HG03103 (cell line): ENCODE measurements at regions not wholly inside any gene's neighbourhood (a gene's known extent, or its start where the extent isn't known, plus 50 kb on each side); places are given as distances from the start of the nearest gene placed in this dataset.
"Not testable (repeated sequence)": the region's sequence is repeated elsewhere in the genome, so short reads cannot be mapped to it uniquely, and the experiment has no call there.

ENCODE experiments used
- ATAC-seq: cut with Tn5 transposase; IDR thresholded peaks from one replicate; pipeline ENCODE4 v1.9.1; 2021; ENCODE audit warnings: low read depth; ENCODE audit not compliant: unreplicated experiment

DNA sequence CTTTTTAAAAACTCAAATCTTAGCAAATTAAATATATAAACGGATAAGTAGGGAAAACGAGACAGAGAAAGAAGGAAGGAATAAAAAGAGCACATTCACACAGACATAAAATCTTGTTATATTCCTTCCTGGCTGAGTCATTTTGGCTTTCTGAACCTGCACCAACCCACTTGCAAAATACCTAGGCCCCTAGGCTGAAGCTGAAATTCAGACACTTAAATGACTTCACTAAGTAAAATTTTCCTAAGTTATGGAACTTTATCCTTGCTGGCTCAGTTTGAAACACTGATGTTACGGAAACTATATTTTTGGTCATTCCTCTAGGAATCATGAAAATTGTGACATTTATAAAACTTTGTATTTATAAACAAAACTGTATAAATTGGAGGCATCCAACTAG, 462.8 kb upstream of the NFIA start:
- ATAC-seq = no peak

DNA sequence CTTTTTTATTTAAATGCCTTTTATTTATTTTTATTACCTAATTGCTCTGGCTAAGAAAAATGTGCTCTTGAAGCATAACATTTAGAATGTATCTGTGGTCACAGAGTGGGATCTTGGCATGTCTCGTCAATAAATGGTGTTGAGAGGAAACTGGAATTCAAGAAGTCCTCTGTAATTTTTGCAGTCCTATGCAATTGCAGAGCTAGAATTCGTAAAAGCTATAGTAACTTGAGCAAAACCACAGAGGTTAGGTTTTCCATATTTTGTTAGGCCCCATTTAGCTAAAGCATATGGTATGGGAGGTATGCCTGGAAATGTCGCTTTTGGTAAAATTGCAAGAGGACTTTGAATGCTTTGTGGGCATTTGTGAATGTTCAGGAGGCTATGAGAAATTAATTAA, 466.7 kb upstream of the NFIA start:
- ATAC-seq = no peak

DNA sequence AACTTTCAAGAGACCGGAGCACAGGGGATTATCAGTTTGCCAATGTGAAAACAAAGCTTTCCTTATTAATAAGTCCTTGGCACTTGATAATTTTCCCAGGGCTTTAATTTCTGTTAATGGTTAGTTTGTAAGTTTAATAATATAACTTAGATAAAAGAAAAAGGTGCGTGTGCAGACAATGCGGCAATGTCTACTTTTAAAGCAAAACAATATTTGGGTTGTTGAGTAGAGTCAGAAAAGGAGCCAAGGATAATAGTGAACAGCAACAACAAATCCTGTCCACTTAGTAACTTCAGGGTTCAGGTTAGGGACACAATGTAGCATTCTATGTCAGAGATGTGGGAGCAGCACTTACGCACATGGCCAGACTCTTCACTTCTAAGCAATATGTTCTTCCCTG, 469.6 kb upstream of the NFIA start:
- ATAC-seq = no peak

- not testable (repeated sequence) for ATAC-seq
These were observed 475.4 kb upstream of the NFIA start for GRCh38 chr1:60606921-60607320.

DNA sequence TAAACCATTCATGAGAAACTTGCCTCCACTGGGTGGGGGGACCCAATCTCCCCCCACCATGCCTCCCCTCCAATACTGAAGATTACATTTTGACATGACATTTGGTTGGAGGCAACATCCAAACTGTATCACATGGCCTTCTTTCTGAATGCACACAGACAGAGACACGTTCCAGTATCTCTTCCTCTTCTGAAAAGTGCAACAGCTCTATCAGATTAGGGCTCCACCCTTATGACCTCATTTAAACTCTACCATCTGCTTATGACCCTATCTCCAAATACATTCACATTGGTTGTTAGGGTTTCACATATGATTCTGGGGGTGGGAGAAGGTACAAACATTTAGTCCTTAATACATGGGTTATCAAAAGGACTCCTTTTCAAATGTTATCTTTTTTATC, 481.8 kb upstream of the NFIA start:
- no peak for ATAC-seq

- no peak for ATAC-seq
These were observed 482.8 kb upstream of the NFIA start for GRCh38 chr1:60599574-60599973.

- ATAC-seq = no peak
These were observed 484.1 kb upstream of the NFIA start for GRCh38 chr1:60598041-60598910.

GRCh38 chr1:60596791-60597750, 485.3 kb upstream of the NFIA start:
- ATAC-seq = no peak

GRCh38 chr1:60591583-60591982, 490.8 kb upstream of the NFIA start:
- ATAC-seq = no peak

DNA sequence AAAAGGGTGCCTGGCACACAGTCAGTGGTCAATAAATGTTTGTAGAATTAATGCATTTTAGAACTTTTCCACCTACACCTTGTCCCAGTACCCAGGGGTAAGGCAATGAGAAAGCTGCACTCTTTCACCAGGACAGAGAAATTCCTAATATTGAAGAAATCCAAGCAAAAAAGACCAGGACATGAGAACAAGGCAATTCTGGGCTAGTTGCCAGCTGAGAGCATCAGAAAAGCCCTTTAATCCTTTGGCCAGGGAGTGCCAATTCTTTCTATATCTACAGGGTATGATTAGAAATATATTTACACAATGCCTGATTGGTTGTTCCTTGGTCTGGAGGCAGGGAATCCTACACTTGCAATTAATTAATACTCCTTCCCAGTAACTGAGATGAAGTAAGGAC, 492.4 kb upstream of the NFIA start:
- no peak for ATAC-seq

DNA sequence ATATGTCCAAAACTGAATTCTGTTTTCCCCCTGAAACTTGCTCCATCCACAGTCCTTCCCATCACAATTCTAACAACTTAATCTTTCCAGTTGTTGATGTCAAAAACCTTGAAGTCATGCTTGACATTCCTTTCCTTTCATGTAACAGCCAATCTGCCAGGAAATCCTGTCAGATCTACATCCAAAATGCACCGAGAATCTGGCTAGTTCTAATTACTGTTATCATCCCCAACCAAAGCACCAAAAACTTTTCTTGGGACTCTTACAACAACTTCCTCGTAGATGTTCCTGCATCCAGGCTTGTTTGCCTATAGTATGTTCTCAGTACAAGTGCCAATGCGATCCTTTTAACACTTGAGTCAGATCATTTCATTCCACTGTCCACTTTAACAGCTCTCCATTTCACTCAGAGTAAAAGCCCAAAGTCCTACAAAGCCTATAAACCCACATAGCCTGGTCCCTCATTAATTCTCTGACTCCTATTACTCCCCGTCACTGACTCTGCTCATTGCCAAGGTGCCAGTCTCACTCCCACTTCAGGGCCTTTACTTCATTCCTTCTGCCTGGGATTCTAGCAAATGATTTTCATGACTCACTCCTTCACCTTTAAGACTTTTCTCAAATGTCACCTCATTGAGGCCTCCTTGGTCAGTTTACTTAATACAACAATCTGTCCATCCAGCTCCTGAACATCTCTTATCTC, 493.2 kb upstream of the NFIA start:
- ATAC-seq = no peak

- no peak for ATAC-seq
These were observed 498.0 kb upstream of the NFIA start for GRCh38 chr1:60584371-60584770.

- ATAC-seq = no peak
These were observed 498.7 kb upstream of the NFIA start for GRCh38 chr1:60583696-60584095.

- no peak for ATAC-seq
These were observed 500.7 kb upstream of the NFIA start for GRCh38 chr1:60581455-60582220.

GRCh38 chr1:60577029-60577428, 503.5 kb upstream of the C1orf87 start:
- ATAC-seq = no peak

GRCh38 chr1:60575326-60575977, 501.9 kb upstream of the C1orf87 start:
- no peak for ATAC-seq

DNA sequence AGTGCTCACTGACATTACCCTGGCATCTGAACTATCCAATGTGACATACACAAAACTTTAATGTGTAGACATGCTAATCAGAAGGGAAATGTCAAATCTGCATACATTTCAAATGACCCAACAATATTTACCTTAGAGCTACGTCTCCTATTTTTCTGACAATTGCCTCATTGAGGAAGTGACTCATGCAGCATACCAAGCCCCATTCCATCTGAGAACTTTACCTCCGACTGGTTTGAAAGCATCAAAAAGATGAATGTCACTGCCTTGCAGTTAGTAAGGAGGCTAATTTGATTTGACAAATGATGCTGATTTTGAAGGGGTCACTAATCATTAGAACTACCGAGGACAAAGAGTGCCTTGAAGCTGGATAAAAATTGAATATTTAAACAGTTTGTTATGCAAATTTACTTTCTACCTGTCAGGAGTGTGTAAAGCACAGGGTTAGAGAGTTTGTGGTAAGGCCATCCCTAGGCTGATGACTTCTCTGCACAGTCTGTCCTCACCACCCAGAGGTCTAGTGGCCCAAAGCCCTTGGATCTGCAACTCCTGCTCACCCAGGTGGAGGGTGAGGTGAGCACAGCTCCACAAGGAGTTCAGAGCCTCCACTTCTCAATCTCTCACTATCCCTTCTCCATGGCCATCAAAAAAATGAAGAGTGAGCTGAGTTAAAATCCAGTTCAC, 500.3 kb upstream of the C1orf87 start:
- no peak for ATAC-seq

DNA sequence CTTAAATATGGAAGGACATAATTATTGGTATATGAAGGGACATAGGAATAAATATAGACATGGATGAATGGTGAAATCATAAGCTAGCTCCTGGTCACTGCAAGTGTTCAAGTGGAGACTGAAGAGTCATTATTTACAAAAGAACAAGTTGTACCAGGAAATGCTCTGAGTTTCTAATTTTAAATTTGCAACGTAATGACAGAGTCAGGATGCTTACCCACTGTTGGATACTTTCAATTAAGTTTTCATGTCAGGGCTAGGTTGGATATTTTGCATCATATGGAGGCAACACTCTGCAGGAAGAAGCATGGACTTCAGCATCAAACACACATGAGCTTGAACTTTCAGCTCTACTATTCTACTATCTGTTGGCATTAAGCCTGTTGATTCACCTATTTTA, 499.6 kb upstream of the C1orf87 start:
- no peak for ATAC-seq

- ATAC-seq = no peak
These were observed 498.8 kb upstream of the C1orf87 start for GRCh38 chr1:60572378-60572777.
